Stimulated activated CD8-positive, alpha-beta memory T cell treated with anti-CD3 and anti-CD28 coated beads, Interleukin-12 subunit alpha, Interleukin-12 subunit beta, amount 100 ng/mL, for 24 hours (primary cell): ENCODE measurements at regions not wholly inside any gene's neighbourhood (a gene's known extent, or its start where the extent isn't known, plus 50 kb on each side); places are given as distances from the start of the nearest gene placed in this dataset.
"Not testable (repeated sequence)": the region's sequence is repeated elsewhere in the genome, so short reads cannot be mapped to it uniquely, and the experiment has no call there.

ENCODE experiments used
- DNase-seq: peaks from one replicate; pipeline ENCODE4 v3.0.0-alpha.2; 2020; ENCODE audit errors: extremely low read depth

DNA sequence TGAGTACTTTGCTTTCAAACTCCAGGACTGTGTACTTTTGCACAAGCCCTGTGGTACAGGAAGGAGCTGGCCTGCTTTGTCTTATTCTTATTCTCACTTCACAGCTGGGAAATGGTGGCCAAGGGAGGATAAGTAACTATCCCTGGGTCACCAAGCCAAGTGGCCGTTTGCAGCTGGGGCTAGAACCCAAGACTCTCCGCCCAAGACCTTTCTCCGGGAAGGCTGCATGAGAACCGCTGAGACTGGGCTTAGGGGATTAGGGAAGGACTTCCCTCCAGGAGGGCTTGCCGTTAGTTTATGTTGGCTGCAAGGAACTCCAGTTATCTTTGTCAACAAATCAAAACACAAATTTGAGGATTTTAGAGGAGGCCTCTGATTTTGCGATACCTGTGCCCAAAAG is 109.5 kb upstream of the ADRA1D start:
- DNase-seq: no peak

GRCh38 chr20:4352348-4352747 is 103.3 kb upstream of the ADRA1D start:
- no peak for DNase-seq

DNA sequence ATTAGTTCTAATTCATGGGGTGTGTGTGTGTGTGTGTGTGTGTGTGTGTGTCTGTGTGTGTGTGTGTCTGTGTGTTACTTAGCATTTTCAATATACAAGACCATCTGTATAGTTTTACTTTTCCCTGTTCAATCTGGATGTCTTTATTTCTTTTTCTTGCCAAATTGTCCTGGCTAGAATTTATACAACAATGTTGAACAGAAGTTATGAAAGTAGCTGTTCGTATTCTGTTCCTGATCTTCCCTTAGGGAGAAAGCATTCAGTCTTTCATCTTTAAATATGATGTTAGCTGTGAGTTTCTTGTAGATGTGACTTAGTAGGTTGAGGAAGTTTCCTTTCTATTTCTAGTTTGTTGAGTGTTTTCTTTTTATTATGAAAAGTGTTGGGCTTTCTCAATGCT is 101.0 kb upstream of the ADRA1D start:
- DNase-seq: no peak

DNA sequence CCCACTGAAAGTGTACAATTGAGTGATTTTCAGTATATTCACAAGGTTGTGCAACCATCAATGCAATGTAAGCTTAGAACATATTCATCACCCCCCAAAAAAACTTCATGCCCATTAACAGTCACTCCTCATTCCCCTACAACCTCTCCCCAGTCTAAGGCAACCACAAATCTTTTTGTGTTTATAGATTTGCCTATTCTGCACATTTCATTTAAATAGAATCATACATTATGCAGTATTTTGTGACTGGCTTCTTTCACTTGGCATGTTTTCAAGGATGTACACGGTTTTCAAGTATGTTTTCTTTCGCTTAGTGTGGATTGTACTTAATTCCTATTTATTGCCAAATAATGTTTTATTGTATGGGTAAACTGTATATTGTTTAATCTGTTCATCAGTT is 95.6 kb upstream of the ADRA1D start:
- no peak for DNase-seq

DNA sequence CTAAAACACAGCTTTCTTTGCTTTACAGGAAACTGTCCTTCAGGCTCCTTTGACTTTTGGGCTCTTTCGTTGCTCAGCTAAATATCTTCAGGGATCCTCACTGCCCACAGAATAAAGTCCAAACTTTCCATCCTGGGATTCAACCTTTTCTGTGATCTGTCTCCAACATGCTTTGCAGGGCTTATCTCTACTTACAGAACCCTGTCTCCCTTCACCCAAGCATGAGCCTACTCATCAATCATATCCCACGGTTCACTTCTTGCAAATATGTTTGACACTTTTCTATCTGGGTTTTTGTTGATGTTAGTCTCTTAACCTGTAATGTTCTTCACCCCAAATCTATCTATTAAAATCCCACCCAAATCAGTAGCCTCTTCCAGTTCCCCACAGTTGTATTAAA is 93.5 kb upstream of the ADRA1D start:
- DNase-seq: no peak

DNA sequence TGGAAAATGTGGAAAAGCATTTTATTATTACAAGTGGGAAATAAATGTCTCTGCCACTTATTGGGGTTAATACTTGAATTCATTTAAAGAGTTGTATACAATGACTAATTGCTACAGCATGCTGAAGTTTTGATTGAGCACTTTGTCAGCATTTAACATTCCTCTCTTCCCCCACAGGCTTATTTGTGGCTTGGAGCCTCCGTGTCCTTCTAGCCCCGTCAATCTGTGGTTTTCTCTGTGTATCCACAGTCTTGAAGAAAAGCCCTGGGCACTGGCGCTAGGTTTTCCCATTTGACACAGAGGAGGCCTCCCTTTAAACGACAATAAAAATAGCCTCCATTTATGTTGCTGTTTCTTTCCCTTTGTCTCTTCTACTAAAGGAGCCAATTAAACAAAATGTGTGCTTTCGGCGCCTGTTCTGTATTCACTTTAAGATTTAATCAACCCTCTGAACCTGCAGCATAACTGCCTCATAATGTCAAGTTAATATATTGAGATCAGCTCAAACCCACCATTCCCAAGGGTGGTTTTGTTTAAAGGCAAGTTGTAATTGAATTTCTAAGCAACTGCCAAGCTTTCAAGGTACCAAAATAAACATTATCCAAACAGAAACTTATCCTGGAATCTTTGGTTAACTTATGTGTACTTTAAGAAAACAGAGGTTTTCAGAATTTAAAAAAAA is 92.9 kb upstream of the ADRA1D start:
- no peak for DNase-seq

GRCh38 chr20:4335722-4336121 is 86.6 kb upstream of the ADRA1D start:
- DNase-seq: no peak

- DNase-seq: no peak
Measured at GRCh38 chr20:4332121-4332860, 83.2 kb upstream of the ADRA1D start.

GRCh38 chr20:4330011-4330410 is 80.9 kb upstream of the ADRA1D start:
- DNase-seq: no peak

DNA sequence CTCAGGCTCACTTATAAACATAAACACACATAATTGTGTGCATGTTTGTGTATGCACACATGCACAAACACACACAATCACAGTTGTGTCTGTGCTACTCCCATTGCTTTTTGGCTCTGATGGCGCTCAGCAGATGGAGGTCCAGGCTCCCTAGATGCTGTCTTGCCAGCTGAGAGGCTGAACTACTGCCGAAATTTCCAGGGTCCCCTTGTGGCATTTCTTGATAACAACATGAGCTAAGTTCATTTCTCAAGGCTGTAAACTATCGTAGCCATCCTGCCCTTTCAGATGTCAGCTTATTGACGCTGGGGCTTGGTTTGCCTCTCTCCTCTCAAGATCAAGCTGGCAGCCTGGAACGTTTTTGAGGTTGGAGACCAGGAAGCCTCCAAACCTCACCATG is 80.1 kb upstream of the ADRA1D start:
- no peak for DNase-seq

DNA sequence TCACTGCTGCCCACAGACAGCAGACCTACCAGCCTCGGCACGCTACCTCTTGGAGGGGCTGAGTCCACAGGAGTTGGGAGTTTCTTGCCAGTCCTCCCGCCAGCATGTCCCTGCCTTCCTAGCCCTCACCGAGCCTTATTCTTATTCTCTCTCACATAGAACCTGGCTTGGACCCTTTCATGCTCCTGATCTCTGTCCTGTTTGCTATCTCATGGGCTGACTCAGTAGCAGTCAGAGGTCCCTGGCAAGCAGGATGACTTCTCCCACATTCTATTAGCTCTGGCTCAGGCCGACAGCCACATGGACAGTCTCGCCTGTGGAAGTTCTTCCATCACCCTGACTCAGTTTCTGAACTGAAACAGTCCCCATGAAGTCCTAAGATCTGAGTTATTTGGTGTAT is 79.5 kb upstream of the ADRA1D start:
- no peak for DNase-seq

- DNase-seq: no peak
Measured at GRCh38 chr20:4327956-4328355, 78.9 kb upstream of the ADRA1D start.

GRCh38 chr20:4326195-4327065 is 77.3 kb upstream of the ADRA1D start:
- no peak for DNase-seq

DNA sequence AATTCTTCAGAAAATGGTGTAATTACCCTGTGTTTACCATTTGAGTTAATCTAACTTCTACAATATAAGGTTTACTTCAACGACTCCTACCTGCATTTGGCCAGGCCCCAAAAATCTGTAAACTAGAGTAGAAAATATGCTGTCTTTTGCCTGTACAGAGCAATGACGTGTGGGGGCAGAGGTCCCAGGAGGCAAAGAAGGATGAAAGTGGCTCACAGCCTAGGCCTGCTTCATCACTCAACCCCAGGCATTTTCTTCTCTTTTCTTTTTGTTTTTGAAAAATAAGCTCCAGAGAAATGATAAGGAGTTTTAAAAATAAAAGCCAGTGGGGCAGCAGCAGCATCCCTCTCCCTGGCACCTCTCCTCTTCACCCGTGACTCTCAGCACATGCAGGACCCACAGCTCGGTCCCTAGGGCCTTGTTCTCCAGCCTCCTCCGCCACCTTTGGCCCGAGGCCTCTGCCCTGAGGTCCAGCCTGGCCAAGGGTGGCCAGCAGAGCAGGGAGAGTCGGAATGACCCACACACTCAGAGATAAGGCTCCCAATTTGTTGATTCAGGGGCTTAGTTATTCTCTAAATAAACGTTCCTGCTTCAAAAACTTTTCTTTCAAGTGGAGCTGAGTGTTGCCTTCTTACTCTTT is 76.6 kb upstream of the ADRA1D start:
- no peak for DNase-seq

DNA sequence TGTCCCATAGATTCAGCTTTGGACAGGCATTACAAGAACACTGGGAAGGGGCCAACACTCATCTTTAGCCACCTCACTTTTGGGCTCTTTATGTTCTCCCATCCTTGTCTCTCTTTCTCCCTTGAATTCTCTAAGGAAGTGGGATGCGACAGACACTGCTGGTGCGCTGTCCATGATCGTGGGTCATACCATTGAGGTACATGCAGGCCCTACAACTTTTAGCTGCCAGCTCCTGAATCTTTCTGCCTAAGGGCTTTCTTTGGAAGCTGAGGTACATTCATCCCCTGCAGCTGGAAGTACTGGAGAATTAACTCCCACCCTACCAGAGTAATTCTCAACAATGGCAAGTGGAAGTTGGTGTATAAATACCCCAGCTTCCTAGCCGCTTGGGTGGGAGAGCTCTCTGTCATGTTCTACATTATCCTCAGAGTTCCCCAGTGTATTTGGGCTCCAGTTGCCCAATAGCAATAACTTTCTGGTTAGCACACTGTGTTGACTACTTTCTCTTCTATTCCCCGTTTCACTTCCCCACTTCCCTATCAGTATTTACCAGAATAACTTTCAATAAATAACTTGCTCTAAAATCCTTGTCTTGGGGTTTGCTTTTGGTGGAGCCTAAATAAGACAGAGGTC is 75.6 kb upstream of the ADRA1D start:
- no peak for DNase-seq

- no peak for DNase-seq
Measured at GRCh38 chr20:4322499-4322898, 73.4 kb upstream of the ADRA1D start.

DNA sequence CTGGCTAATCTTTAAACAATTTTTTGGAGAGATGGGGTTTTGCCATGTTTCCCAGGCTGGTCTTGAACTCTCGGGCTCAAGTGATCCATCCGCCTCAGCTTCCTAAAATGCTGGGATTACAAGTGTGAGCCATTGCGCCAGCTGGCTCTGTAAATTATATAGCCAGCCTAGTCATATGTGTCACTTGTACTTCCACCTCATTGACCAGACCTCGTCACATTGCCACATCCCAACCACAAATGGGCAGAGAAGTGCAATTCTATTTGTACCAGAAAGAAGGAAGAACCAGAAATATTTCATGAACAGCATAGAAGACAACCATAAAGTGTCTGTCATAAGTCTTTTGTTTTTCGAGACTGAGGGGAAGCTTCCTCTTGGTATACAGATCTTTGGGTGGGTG is 71.2 kb upstream of the ADRA1D start:
- no peak for DNase-seq

DNA sequence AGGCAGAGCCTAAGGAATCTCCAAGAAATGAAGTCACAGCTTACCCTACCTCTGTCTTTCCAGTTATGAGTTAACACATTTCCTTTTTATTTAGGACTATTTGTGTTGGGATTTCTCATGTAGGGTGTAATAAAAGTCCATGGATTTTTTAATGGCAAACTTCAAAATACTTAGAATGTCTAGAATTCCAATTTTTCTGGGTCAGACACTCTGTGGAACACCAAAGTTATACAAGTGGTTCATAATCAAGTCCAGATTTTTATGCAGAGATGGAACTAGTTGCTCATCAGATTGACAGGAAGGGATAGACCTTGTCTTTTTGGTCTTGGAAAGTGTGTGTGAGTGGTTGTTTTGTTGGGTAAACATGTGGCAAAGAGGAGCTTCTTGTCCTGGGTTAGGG is 69.8 kb upstream of the ADRA1D start:
- no peak for DNase-seq

DNA sequence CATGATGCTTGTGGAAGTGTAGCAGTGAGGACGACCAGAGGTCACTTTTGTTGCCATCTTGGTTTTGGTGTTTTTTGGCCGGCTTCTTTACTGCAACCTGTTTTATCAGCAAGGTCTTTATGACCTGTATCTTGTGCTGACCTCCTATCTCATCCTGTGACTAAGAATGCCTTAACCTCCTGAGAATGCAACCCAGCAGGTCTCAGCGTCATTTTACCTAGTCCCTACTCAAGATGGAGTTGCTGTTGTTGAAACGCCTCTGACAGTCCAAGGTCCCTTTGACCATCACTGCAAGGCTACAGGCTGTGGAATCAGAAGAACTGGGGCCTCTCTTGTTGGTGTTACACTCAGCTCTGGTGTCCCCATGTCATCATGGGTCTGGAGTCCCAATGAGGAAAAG is 61.5 kb upstream of the ADRA1D start:
- not testable (repeated sequence) for DNase-seq

DNA sequence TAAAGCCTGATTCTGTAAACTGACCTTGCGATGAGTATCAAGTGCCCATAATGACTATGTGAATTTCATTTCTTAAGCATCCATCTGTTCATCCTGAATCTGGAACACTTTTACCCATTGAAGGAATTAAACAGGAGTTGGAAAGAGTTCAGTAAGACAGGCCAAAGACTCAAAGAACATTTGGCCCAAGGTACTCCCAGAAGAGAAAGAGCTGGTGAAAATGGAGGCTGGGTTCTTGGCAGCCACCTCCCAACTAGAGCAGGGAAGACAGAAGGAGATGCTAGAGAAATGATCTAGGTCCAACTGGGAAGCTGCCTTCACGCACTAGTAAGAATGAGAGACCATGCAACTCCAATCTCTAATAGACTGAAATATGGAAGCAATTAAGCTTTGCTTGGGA is 57.1 kb upstream of the ADRA1D start:
- no peak for DNase-seq

GRCh38 chr20:4305091-4305490 is 56.0 kb upstream of the ADRA1D start:
- DNase-seq: no peak

- no peak for DNase-seq
Measured at GRCh38 chr20:4304601-4305000, 55.5 kb upstream of the ADRA1D start.
